GM23338 (cell line): ENCODE measurements at regions not wholly inside any gene's neighbourhood (a gene's known extent, or its start where the extent isn't known, plus 50 kb on each side); places are given as distances from the start of the nearest gene placed in this dataset. TPM values are rescaled to one million over a fixed set of nuclear protein-coding genes. Genes with fewer than 3 reads are reported as not detected.

Experiments used
- small RNA-seq: library from RNA; depleted of rRNA; stranded (forward); fragments of <200 nt; gene quantifications from one replicate; pipeline ENCODE3, GENCODE V24; 2014; ENCODE audit warnings: low replicate concordance

Small RNA genes in the stretch of these regions (small RNA-seq; reads per million reads assigned to genes)
- gene RF00019, result not detected
